ENCODE measurements at regions not wholly inside any gene's neighbourhood (a gene's known extent, or its start where the extent isn't known, plus 50 kb on each side); places are given as distances from the start of the nearest gene placed in this dataset.

DNA sequence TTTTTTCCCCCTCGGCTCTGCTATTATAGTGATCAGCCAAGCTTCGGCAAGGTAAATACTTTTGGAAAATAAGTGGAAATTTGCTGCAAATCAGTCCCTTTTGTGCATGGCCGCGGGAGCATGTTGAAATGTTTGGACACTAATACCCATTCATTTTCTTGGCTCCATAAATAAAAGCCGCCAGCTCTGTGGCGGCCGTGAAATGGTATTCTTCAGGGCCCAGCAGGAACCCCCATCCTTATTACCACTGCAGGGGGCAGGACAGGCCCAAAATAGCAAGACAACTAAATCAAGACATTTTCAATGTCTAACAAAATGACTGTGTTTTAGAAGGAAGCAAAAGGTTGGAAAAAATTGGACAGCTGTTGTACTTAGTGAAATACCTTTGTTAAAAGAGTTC, 362.3 kb downstream of the NR2F2 start:
- Histone ChIP-seq H3K27ac (ENCODE audit: low read depth in 1 of 2, low read length in 1 of 2) (no peak overlapping the region), H3K4me3 (no peak overlapping the region), H3K27me3 (ENCODE audit: control insufficient read depth in 3 of 3, insufficient read depth in 3 of 3, low read length in 2 of 3) (no peaks in the 10 kb centered on the region), H3K36me3 (ENCODE audit: control insufficient read depth in 4 of 4, insufficient read depth in 4 of 4, low read length in 4 of 4) (no peaks in the 10 kb centered on the region), H3K9me3 (ENCODE audit: control insufficient read depth in 4 of 4, insufficient read depth in 3 of 4, low read length in 3 of 4) (no peaks in the 10 kb centered on the region), H3K9ac (ENCODE audit: insufficient read depth in 1 of 2, low read length in 2 of 2) (no peak overlapping the region), H3K4me1 (ENCODE audit: control insufficient read depth in 5 of 5, insufficient read depth in 5 of 5, low read length in 5 of 5) (peaks cover 0 to 5% (median 0%) of the 10 kb centered on the region in 5 donors)
- TF ChIP-seq, protein P1, sequence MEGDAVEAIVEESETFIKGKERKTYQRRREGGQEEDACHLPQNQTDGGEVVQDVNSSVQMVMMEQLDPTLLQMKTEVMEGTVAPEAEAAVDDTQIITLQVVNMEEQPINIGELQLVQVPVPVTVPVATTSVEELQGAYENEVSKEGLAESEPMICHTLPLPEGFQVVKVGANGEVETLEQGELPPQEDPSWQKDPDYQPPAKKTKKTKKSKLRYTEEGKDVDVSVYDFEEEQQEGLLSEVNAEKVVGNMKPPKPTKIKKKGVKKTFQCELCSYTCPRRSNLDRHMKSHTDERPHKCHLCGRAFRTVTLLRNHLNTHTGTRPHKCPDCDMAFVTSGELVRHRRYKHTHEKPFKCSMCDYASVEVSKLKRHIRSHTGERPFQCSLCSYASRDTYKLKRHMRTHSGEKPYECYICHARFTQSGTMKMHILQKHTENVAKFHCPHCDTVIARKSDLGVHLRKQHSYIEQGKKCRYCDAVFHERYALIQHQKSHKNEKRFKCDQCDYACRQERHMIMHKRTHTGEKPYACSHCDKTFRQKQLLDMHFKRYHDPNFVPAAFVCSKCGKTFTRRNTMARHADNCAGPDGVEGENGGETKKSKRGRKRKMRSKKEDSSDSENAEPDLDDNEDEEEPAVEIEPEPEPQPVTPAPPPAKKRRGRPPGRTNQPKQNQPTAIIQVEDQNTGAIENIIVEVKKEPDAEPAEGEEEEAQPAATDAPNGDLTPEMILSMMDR (IDR thresholded peaks at IDR 0.05; ENCODE audit: control extremely low read depth, extremely low read depth) = no peak
- 94 to 95% methylated on average over 7 of the region's 7 CpGs for WGBS, 2 donors
- ATAC-seq (ENCODE audit: insufficient read depth, low FRiP score) = no peak
- no peak for DNase-seq

DNA sequence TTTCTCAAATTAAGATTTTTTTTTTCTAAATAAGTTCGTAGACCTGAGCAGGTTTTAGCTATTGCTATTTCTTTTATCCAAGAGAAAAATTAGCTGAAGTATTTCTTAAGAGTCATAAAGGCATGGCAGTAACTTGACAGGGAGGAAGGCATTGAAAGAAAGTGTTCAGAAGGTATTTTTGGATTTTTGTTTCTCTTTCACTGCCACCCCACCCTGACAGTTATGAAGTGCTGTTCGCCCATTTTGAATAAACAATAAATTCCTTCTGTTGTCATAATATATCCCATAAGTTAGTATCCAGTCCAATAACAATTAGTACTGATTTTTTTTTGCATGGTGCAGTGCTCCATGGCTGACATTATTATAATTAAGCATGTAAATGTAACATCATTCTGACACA, 363.0 kb downstream of the NR2F2 start:
- Histone ChIP-seq H3K36me3 (ENCODE audit: control insufficient read depth in 4 of 4, insufficient read depth in 4 of 4, low read length in 4 of 4) (no peaks in the 10 kb centered on the region), H3K9ac (ENCODE audit: insufficient read depth in 1 of 2, low read length in 2 of 2) (no peak overlapping the region), H3K27me3 (ENCODE audit: control insufficient read depth in 3 of 3, insufficient read depth in 3 of 3, low read length in 2 of 3) (no peaks in the 10 kb centered on the region), H3K4me1 (ENCODE audit: control insufficient read depth in 5 of 5, insufficient read depth in 5 of 5, low read length in 5 of 5) (peaks cover 0 to 5% (median 0%) of the 10 kb centered on the region in 5 donors), H3K4me3 (no peak overlapping the region), H3K9me3 (ENCODE audit: control insufficient read depth in 4 of 4, insufficient read depth in 3 of 4, low read length in 3 of 4) (no peaks in the 10 kb centered on the region), H3K27ac (ENCODE audit: low read depth in 1 of 2, low read length in 1 of 2) (no peak overlapping the region)
- DNase-seq = no peak
- 46 to 67% methylated on average over 2 of the region's 2 CpGs for WGBS, 2 donors
- no peak for ATAC-seq (ENCODE audit: insufficient read depth, low FRiP score)
- TF ChIP-seq, protein P1 (IDR thresholded peaks at IDR 0.05; ENCODE audit: control extremely low read depth, extremely low read depth) = no peak

DNA sequence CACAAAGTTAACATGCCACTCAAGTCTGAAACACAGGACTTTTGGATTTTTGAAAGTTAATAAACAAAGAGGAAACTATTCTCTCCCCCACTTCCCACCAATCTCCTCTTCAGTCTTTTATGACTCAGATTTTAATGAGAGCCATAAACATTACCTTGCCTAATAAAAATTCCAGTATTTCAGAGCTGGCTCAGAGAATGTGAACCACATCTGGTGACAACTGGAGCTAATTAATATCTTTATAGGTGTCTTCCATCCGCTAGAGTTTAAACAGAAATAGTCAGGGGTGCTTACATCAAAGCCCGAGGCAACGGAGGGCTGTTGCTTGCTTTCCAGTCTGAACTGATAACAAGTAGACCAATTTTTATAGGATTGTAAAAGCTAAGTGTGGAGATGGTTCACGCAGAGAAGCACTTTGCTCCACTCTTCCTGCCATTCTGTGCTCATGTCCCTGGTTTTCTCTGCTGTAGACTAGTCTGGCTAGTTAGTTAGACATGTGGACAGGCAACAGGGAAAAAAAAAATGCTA, 363.6 kb downstream of the NR2F2 start:
- H3K9me3 ChIP-seq (ENCODE audit: control insufficient read depth in 4 of 4, insufficient read depth in 3 of 4, low read length in 3 of 4) = no peaks in the 10 kb centered on the region
- H3K27ac ChIP-seq (ENCODE audit: low read depth in 1 of 2, low read length in 1 of 2) = no peak overlapping the region
- no peaks in the 10 kb centered on the region for H3K27me3 ChIP-seq (ENCODE audit: control insufficient read depth in 3 of 3, insufficient read depth in 3 of 3, low read length in 2 of 3)
- no peaks in the 10 kb centered on the region for H3K36me3 ChIP-seq (ENCODE audit: control insufficient read depth in 4 of 4, insufficient read depth in 4 of 4, low read length in 4 of 4)
- TF ChIP-seq, protein P1 (IDR thresholded peaks at IDR 0.05; ENCODE audit: control extremely low read depth, extremely low read depth) = no peak
- no peak overlapping the region for H3K9ac ChIP-seq (ENCODE audit: insufficient read depth in 1 of 2, low read length in 2 of 2)
- 50 to 61% methylated on average over 4 of the region's 4 CpGs for WGBS, 2 donors
- DNase-seq = no peak
- ATAC-seq (ENCODE audit: insufficient read depth, low FRiP score) = no peak
- peaks cover 0 to 5% (median 0%) of the 10 kb centered on the region in 5 donors for H3K4me1 ChIP-seq (ENCODE audit: control insufficient read depth in 5 of 5, insufficient read depth in 5 of 5, low read length in 5 of 5)
- no peak overlapping the region for H3K4me3 ChIP-seq

DNA sequence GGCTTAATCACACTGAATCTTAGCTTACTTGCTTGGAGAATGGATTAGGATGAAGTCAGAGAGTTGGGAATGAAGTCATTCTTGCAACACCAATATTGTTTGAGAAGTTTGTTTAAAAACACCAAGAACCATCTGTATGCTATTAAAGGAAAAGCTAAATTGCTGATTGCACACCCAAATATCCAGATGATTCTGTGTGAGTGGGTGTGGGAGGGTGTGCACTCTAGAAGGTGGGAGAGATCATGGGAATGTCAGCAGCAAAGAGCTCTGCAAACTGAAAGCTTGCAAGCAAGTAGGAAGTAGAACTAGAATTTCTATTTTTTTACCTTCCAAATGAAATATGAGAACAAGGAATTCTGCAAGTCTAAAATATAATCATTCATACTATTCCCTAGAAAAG, 364.9 kb downstream of the NR2F2 start:
- DNase-seq (no peak), ATAC-seq (ENCODE audit: insufficient read depth, low FRiP score) (no peak)
- Histone ChIP-seq H3K27ac (ENCODE audit: low read depth in 1 of 2, low read length in 1 of 2) (no peak overlapping the region), H3K4me3 (no peak overlapping the region), H3K4me1 (ENCODE audit: control insufficient read depth in 5 of 5, insufficient read depth in 5 of 5, low read length in 5 of 5) (peaks cover 0 to 5% (median 0%) of the 10 kb centered on the region in 5 donors), H3K27me3 (ENCODE audit: control insufficient read depth in 3 of 3, insufficient read depth in 3 of 3, low read length in 2 of 3) (no peaks in the 10 kb centered on the region), H3K36me3 (ENCODE audit: control insufficient read depth in 4 of 4, insufficient read depth in 4 of 4, low read length in 4 of 4) (no peaks in the 10 kb centered on the region), H3K9me3 (ENCODE audit: control insufficient read depth in 4 of 4, insufficient read depth in 3 of 4, low read length in 3 of 4) (no peaks in the 10 kb centered on the region), H3K9ac (ENCODE audit: insufficient read depth in 1 of 2, low read length in 2 of 2) (no peak overlapping the region)
- TF ChIP-seq, protein P1 (IDR thresholded peaks at IDR 0.05; ENCODE audit: control extremely low read depth, extremely low read depth) = no peak

All from lung (tissue), 11 donors.